ENCODE measurements at regions not wholly inside any gene's neighbourhood (a gene's known extent, or its start where the extent isn't known, plus 50 kb on each side); places are given as distances from the start of the nearest gene placed in this dataset.
A peak's percentile ranks its signal among the peaks of the same experiment; 100 is the strongest.

DNA sequence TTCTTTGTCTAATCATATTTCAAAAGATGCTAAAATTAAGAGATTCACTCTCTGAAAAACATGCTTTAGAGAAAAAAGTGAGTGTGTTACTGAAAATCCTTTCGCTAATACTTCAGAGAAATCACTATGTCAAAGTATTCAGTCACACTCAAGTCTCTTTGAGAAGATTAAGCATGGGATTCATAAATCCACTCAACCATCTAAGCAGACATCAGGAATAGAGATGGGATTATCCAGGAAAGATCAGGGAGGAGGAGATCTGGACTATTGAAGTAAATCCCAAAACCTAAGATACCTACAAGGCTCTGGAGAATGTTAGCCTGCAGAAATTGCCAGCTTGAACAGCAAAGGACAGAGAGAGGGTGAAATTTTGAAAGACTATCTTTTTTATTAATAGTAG lies 317.2 kb upstream of the ACO1 start:
- no peaks in the 10 kb centered on the region for H3K27me3 ChIP-seq
- DNase-seq (ENCODE audit: low spot score): no peak
- H3K4me1 ChIP-seq: peaks cover 18% of the 10 kb centered on the region
- H3K4me2 ChIP-seq: peak overlapping the region; percentile 6
- peaks cover 6% of the 10 kb centered on the region for H3K4me1 Mint-ChIP-seq
- H3K36me3 Mint-ChIP-seq: no peaks in the 10 kb centered on the region
- peaks cover 3% of the 10 kb centered on the region for H3K27me3 Mint-ChIP-seq (ENCODE audit: insufficient read depth, low read depth)
- no peaks in the 10 kb centered on the region for H4K20me1 ChIP-seq (ENCODE audit: low read depth)
- no peak overlapping the region for H3K4me3 ChIP-seq
- H3K27ac ChIP-seq: no peak overlapping the region
- no peak overlapping the region for H2AFZ ChIP-seq (replicated peaks)
- H3K79me2 ChIP-seq (ENCODE audit: low read depth): no peaks in the 10 kb centered on the region
- H3F3A ChIP-seq (ENCODE audit: low read depth): no peaks in the 10 kb centered on the region
- H3K36me3 ChIP-seq: no peaks in the 10 kb centered on the region
- no peak overlapping the region for H3K4me3 Mint-ChIP-seq
- TF ChIP-seq EZH2phosphoT487 (IDR thresholded peaks at IDR 0.05): no peak
- no peak for TF ChIP-seq EZH2 (IDR thresholded peaks at IDR 0.05)
- TF ChIP-seq, protein P1, sequence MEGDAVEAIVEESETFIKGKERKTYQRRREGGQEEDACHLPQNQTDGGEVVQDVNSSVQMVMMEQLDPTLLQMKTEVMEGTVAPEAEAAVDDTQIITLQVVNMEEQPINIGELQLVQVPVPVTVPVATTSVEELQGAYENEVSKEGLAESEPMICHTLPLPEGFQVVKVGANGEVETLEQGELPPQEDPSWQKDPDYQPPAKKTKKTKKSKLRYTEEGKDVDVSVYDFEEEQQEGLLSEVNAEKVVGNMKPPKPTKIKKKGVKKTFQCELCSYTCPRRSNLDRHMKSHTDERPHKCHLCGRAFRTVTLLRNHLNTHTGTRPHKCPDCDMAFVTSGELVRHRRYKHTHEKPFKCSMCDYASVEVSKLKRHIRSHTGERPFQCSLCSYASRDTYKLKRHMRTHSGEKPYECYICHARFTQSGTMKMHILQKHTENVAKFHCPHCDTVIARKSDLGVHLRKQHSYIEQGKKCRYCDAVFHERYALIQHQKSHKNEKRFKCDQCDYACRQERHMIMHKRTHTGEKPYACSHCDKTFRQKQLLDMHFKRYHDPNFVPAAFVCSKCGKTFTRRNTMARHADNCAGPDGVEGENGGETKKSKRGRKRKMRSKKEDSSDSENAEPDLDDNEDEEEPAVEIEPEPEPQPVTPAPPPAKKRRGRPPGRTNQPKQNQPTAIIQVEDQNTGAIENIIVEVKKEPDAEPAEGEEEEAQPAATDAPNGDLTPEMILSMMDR (IDR thresholded peaks at IDR 0.05): no peak
- no peak overlapping the region for H3K9ac ChIP-seq
- no peaks in the 10 kb centered on the region for H3K9me3 ChIP-seq (ENCODE audit: low read depth)
- H3K9me3 Mint-ChIP-seq: no peaks in the 10 kb centered on the region
- H3K27ac Mint-ChIP-seq: no peak overlapping the region

GRCh38 chr9:32069169-32069813 lies 315.2 kb upstream of the ACO1 start:
- Mint-ChIP-seq H3K27ac (no peak overlapping the region), H3K4me3 (no peak overlapping the region), H3K4me1 (peaks cover 6% of the 10 kb centered on the region), H3K36me3 (no peaks in the 10 kb centered on the region), H3K9me3 (no peaks in the 10 kb centered on the region), H3K27me3 (ENCODE audit: insufficient read depth, low read depth) (peaks cover 3% of the 10 kb centered on the region)
- no peaks in the 10 kb centered on the region for H3K9me3 ChIP-seq (ENCODE audit: low read depth)
- H3K27me3 ChIP-seq: no peaks in the 10 kb centered on the region
- no peak for DNase-seq (ENCODE audit: low spot score)
- H3K4me2 ChIP-seq: no peak overlapping the region
- no peak overlapping the region for H3K4me3 ChIP-seq
- TF ChIP-seq, protein P1 (IDR thresholded peaks at IDR 0.05): peak; percentile 52
- TF ChIP-seq EZH2phosphoT487 (IDR thresholded peaks at IDR 0.05): no peak
- H2AFZ ChIP-seq (replicated peaks): peak overlapping the region; percentile 42
- H3K36me3 ChIP-seq: no peaks in the 10 kb centered on the region
- no peak overlapping the region for H3K27ac ChIP-seq
- H3K79me2 ChIP-seq (ENCODE audit: low read depth): no peaks in the 10 kb centered on the region
- no peaks in the 10 kb centered on the region for H4K20me1 ChIP-seq (ENCODE audit: low read depth)
- peaks cover 18% of the 10 kb centered on the region for H3K4me1 ChIP-seq
- H3K9ac ChIP-seq: no peak overlapping the region
- H3F3A ChIP-seq (ENCODE audit: low read depth): no peaks in the 10 kb centered on the region

DNA sequence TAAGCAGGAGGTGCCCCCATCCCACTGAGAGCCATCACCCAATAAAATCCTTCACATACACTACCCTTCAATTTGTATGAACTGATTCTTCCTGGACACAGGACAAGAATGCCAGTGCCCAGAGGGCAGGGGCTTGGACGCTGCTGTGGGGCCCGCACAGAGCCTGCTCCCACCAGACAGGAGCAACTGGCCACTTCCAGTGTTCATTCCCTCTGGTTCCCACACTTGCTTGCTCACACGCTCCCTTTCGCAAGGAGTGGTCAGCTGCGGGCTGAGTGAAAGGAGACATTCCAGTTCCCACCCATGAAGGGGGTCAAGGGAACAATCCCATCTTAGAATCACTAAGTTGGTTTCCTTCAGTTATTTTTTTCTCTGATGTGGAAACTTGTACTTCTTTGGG lies 314.5 kb upstream of the ACO1 start:
- Mint-ChIP-seq H3K9me3 (peaks cover 4% of the 10 kb centered on the region), H3K4me1 (peaks cover 6% of the 10 kb centered on the region), H3K27me3 (ENCODE audit: insufficient read depth, low read depth) (peaks cover 3% of the 10 kb centered on the region), H3K27ac (no peak overlapping the region), H3K4me3 (no peak overlapping the region), H3K36me3 (no peaks in the 10 kb centered on the region)
- H3K27me3 ChIP-seq: no peaks in the 10 kb centered on the region
- DNase-seq (ENCODE audit: low spot score): no peak
- TF ChIP-seq EZH2 (IDR thresholded peaks at IDR 0.05) (no peak), EZH2phosphoT487 (IDR thresholded peaks at IDR 0.05) (no peak)
- TF ChIP-seq, protein P1 (IDR thresholded peaks at IDR 0.05): no peak
- H3K4me1 ChIP-seq: peaks cover 18% of the 10 kb centered on the region
- no peaks in the 10 kb centered on the region for H3F3A ChIP-seq (ENCODE audit: low read depth)
- H3K4me3 ChIP-seq: no peak overlapping the region
- no peak overlapping the region for H3K4me2 ChIP-seq
- H2AFZ ChIP-seq (replicated peaks): peak overlapping the region; percentile 42
- H3K27ac ChIP-seq: no peak overlapping the region
- H4K20me1 ChIP-seq (ENCODE audit: low read depth): no peaks in the 10 kb centered on the region
- no peaks in the 10 kb centered on the region for H3K79me2 ChIP-seq (ENCODE audit: low read depth)
- H3K9me3 ChIP-seq (ENCODE audit: low read depth): no peaks in the 10 kb centered on the region
- H3K36me3 ChIP-seq: no peaks in the 10 kb centered on the region
- no peak overlapping the region for H3K9ac ChIP-seq

Measured in neural progenitor cell (in vitro differentiated cells).